ENCODE measurements at regions not wholly inside any gene's neighbourhood (a gene's known extent, or its start where the extent isn't known, plus 50 kb on each side); places are given as distances from the start of the nearest gene placed in this dataset.

- DNase-seq = no peak
- no peak overlapping the region for H3K4me3 ChIP-seq
- no peaks in the 10 kb centered on the region for H3K27me3 ChIP-seq
- H3K36me3 ChIP-seq = no peaks in the 10 kb centered on the region
- H3K9me3 ChIP-seq = no peaks in the 10 kb centered on the region
Observed at GRCh38 chr6:135796643-135797305, 54.7 kb upstream of the PDE7B start.

- no peak for DNase-seq
- no peak overlapping the region for H3K4me3 ChIP-seq
- no peaks in the 10 kb centered on the region for H3K9me3 ChIP-seq
- H3K36me3 ChIP-seq = no peaks in the 10 kb centered on the region
- no peaks in the 10 kb centered on the region for H3K27me3 ChIP-seq
Observed at GRCh38 chr6:135797361-135797760, 54.1 kb upstream of the PDE7B start.

GRCh38 chr6:135798751-135799515, 52.6 kb upstream of the PDE7B start:
- no peak overlapping the region for H3K4me3 ChIP-seq
- no peaks in the 10 kb centered on the region for H3K27me3 ChIP-seq
- DNase-seq = no peak
- H3K36me3 ChIP-seq = no peaks in the 10 kb centered on the region
- H3K9me3 ChIP-seq = no peaks in the 10 kb centered on the region
